ENCODE measurements at regions not wholly inside any gene's neighbourhood (a gene's known extent, or its start where the extent isn't known, plus 50 kb on each side); places are given as distances from the start of the nearest gene placed in this dataset.

DNA sequence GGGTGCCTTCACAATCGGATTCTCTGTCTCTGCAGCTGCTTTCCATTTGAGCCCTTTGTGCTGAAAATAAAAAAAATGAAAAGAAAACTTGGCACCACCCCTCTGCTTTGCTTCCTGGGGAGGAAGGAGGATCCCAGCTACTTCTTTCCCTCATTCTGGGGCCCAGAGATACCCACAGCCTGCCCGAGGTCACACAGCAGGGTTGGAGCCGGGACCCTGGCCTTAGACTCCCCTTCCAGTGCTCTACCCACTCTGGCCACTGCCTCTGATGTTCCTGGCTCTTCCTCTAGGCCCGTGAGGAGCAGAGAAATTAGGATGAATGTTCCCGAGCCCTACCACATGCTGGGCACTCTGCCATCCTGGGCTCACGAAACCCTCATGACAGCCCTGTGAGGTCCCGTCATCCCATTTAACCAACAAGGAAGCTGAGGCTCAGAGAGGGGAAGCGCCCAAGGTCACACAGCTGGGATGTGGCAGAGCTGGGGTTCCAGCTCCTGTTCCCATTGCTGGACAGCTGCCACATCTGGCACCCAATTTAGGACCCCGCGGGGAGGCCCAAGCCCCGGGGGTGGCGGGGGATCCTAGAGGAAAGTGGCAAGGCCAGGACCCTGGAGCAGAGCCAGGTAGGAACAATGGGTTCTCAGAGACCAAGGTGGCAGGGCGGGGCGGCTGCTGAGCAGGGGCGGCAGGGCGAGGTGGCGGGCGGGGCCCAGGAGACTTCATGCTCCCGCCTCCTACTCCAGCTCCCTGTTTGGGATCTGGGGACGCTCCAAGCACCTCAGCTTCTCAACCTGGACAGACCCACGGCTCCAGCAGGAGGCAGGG is 76.6 kb downstream of the CEBPB start:
- Histone ChIP-seq H3K4me3 (no peak overlapping the region), H3K4me1 (peaks cover 0 to 3% (median 0%) of the 10 kb centered on the region in 4 donors), H3K36me3 (no peaks in the 10 kb centered on the region), H3K27me3 (no peaks in the 10 kb centered on the region), H3K27ac (peak overlapping the region in 1 of 3 donors; percentile 57), H3K9me3 (no peaks in the 10 kb centered on the region)
- DNase-seq (no peak), ATAC-seq (peak; percentile 8 to 41 (median 30))
- no peak for TF ChIP-seq POLR2A (IDR thresholded peaks at IDR 0.05)
- TF ChIP-seq, protein P1, sequence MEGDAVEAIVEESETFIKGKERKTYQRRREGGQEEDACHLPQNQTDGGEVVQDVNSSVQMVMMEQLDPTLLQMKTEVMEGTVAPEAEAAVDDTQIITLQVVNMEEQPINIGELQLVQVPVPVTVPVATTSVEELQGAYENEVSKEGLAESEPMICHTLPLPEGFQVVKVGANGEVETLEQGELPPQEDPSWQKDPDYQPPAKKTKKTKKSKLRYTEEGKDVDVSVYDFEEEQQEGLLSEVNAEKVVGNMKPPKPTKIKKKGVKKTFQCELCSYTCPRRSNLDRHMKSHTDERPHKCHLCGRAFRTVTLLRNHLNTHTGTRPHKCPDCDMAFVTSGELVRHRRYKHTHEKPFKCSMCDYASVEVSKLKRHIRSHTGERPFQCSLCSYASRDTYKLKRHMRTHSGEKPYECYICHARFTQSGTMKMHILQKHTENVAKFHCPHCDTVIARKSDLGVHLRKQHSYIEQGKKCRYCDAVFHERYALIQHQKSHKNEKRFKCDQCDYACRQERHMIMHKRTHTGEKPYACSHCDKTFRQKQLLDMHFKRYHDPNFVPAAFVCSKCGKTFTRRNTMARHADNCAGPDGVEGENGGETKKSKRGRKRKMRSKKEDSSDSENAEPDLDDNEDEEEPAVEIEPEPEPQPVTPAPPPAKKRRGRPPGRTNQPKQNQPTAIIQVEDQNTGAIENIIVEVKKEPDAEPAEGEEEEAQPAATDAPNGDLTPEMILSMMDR (IDR thresholded peaks at IDR 0.05), result no peak
- intact Hi-C loops (cut with DNase I), result no loop called here
- WGBS (ENCODE audit: insufficient coverage, low coverage, low lambda C conversion rate, missing lambda C conversion rate), result 38% methylated on average over 4 of the region's 21 CpGs

DNA sequence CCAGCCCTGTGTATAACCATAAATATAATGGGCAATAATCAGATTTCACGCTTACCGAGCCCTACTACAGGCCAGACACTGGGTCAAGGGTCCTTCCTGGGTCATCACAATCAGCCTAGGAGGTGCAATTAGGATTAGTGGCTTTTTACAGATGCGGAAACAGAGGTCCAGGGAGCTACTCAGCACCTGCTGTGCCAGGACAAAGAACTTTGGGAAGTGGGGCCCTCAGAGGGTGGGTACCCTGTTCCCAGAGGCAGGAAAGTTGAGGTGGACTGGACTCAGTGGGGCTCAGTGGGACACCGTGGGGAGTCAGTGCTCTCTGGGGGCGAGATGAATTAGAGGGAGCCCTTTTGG is 77.2 kb downstream of the CEBPB start:
- no peaks in the 10 kb centered on the region for H3K9me3 ChIP-seq
- H3K27ac ChIP-seq, result peak overlapping the region in 1 of 3 donors; percentile 22
- peaks cover 0 to 9% (median 2%) of the 10 kb centered on the region in 4 donors for H3K4me1 ChIP-seq
- no peaks in the 10 kb centered on the region for H3K36me3 ChIP-seq
- TF ChIP-seq, protein P1 (IDR thresholded peaks at IDR 0.05), result no peak
- TF ChIP-seq POLR2A (IDR thresholded peaks at IDR 0.05), result no peak
- H3K4me3 ChIP-seq, result no peak overlapping the region
- 72% methylated on average over 3 of the region's 5 CpGs for WGBS (ENCODE audit: insufficient coverage, low coverage, low lambda C conversion rate, missing lambda C conversion rate)
- no peak for DNase-seq
- intact Hi-C loops (cut with DNase I), result no loop called here
- no peak for ATAC-seq
- H3K27me3 ChIP-seq, result no peaks in the 10 kb centered on the region

DNA sequence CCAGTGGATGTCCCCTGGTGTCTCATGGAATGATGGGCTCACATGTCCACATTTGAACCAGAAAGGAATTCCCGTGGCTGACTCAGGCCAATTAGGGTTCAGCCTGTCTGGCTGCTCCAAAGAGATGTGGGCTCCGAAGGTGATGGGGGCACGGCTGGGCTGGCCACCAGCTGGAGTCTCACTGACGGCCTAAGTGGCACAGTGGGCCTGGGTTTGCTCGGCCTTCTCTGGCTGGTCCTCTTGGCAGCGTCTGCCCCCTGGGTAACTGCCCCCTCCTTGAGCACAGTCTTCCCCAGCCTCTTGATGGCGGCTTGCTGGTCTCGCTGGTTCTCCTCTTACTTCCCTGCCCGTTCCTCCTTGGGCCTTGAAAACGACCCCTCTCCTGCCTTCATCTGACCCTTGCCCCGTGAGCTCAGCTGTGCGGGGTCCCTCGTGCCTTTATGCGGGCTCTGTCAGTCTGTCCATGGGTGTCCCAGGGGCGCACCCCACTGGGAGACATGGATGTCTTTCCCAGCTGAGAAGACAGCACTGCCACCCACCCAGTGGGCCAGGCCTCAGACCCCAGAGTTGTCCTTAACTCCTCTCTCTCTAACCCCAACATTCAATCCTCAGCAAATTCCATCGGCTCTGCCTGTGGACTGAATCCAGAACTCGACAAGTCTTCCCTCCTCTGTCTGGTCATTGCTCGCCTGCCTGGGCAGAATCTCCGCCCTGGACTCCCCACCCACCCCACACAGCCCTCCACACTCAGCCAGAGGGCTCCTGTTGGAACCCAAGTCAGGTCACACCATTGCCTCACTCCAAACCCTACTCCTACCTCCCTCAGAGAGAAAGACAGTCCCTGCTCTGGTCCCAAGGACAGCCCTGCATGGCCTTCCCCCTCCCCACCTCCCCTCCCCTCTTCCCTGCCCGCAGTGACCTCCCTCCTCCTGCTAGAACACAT is 78.7 kb downstream of the CEBPB start:
- Histone ChIP-seq H3K4me3 (no peak overlapping the region), H3K9me3 (no peaks in the 10 kb centered on the region), H3K27me3 (no peaks in the 10 kb centered on the region), H3K36me3 (no peaks in the 10 kb centered on the region), H3K27ac (no peak overlapping the region), H3K4me1 (peaks cover 0 to 23% (median 8%) of the 10 kb centered on the region in 4 donors)
- 37% methylated on average over 2 of the region's 20 CpGs for WGBS (ENCODE audit: insufficient coverage, low coverage, low lambda C conversion rate, missing lambda C conversion rate)
- intact Hi-C loops (cut with DNase I), result no loop called here
- TF ChIP-seq, protein P1 (IDR thresholded peaks at IDR 0.05), result no peak
- TF ChIP-seq POLR2A (IDR thresholded peaks at IDR 0.05), result no peak
- DNase-seq (no peak), ATAC-seq (no peak)

DNA sequence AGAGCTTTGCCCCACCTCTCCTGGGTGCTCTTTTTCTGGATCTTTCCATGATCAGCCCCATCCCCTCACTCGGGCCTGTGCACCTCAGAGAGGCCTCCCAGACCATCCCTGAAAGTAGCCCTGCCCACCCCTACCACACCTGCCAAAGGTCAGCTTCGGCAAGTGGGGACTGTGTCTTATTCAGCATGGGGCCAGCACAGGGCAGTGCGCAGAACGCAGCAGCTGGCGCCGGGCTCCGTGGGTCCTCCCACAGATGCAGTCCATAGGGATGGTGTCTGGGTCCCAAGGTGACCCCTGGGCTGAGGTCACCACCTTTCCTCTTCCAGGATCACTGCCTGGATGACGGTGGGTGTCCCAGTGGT is 79.4 kb downstream of the CEBPB start:
- no peak for TF ChIP-seq POLR2A (IDR thresholded peaks at IDR 0.05)
- TF ChIP-seq, protein P1 (IDR thresholded peaks at IDR 0.05), result no peak
- 92% methylated on average over 2 of the region's 8 CpGs for WGBS (ENCODE audit: insufficient coverage, low coverage, low lambda C conversion rate, missing lambda C conversion rate)
- no peak for DNase-seq
- Histone ChIP-seq H3K4me1 (peaks cover 0 to 23% (median 8%) of the 10 kb centered on the region in 4 donors), H3K27me3 (no peaks in the 10 kb centered on the region), H3K36me3 (no peaks in the 10 kb centered on the region), H3K27ac (no peak overlapping the region), H3K9me3 (no peaks in the 10 kb centered on the region), H3K4me3 (no peak overlapping the region)
- intact Hi-C loops (cut with DNase I), result no loop called here
- ATAC-seq, result no peak

Measured in right lobe of liver (tissue), 6 donors.